ENCODE measurements at regions not wholly inside any gene's neighbourhood (a gene's known extent, or its start where the extent isn't known, plus 50 kb on each side); places are given as distances from the start of the nearest gene placed in this dataset.

DNA sequence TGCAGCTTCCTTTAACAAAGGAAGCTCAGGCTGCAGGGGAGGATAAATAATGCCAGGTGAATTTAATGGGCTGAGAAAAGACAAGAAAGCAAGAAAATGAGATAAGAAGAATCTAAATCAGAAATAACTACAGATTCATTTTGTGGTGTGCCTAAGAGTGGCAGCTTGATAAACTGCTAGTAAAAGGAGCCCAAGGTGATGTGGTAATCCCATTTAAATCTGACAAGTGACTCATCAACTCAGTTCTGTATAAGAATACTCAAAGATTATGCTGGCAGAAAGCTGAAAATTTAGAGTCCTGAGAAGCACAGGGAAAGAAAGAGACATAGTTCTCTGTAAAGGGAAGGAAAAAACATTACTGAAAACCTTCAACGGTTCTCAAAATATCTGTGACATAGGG lies 109.4 kb upstream of the PDE1C start:
- no peak overlapping the region for H3K9ac ChIP-seq (ENCODE audit: low read depth, low read length)

DNA sequence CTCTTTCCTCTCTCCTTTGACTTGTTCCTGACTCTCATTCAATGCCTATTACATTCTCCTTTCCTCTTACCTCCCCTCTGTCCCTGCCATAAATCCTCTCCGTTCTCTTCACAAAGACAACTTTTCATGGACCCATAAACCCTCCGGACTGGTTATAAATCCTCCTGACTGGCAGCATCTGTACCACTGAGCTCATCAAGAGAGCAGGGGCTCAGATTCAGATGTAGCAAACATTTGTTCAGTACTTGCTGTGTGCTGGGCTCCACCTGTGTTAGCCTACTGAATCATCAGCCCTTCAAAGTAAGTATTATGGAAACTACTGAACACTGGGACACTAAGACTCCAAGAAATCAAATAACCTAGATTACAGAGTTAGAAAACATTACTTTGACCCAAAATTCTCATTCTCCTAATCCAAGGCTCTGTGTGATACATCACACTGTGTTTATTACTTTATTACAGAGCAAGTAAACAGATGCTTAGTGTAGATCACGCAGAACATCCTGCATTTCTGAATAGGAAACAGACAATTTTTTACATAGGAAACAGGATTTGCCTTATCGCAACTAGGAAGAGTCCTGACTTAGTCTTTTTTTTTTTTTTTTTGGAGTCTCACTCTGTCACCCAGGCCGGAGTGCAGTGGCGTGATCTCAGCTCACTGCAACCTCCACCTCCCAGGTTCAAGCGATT lies 108.6 kb upstream of the PDE1C start:
- H3K27ac ChIP-seq (ENCODE audit: low read depth, low read length) = no peak overlapping the region
- no peak overlapping the region for H3K4me3 ChIP-seq (ENCODE audit: low read depth, low read length)
- H3K36me3 ChIP-seq (ENCODE audit: control insufficient read depth, insufficient read depth, low read length) = no peaks in the 10 kb centered on the region
- H3K4me1 ChIP-seq (ENCODE audit: control insufficient read depth, insufficient read depth, low read length) = no peaks in the 10 kb centered on the region
- no peak overlapping the region for H3K9ac ChIP-seq (ENCODE audit: low read depth, low read length)
- H3K27me3 ChIP-seq (ENCODE audit: control insufficient read depth, insufficient read depth, low read length) = no peaks in the 10 kb centered on the region
- H3K9me3 ChIP-seq (ENCODE audit: control insufficient read depth, insufficient read depth, low read length) = no peaks in the 10 kb centered on the region

More for the DNA sequence above, 109.4 kb upstream of the PDE1C start:
- H3K4me3 ChIP-seq (ENCODE audit: low read depth, low read length) = no peak overlapping the region
- H3K27me3 ChIP-seq (ENCODE audit: control insufficient read depth, insufficient read depth, low read length) = no peaks in the 10 kb centered on the region
- no peaks in the 10 kb centered on the region for H3K4me1 ChIP-seq (ENCODE audit: control insufficient read depth, insufficient read depth, low read length)
- H3K9me3 ChIP-seq (ENCODE audit: control insufficient read depth, insufficient read depth, low read length) = no peaks in the 10 kb centered on the region
- H3K27ac ChIP-seq (ENCODE audit: low read depth, low read length) = no peak overlapping the region
- no peaks in the 10 kb centered on the region for H3K36me3 ChIP-seq (ENCODE audit: control insufficient read depth, insufficient read depth, low read length)

DNA sequence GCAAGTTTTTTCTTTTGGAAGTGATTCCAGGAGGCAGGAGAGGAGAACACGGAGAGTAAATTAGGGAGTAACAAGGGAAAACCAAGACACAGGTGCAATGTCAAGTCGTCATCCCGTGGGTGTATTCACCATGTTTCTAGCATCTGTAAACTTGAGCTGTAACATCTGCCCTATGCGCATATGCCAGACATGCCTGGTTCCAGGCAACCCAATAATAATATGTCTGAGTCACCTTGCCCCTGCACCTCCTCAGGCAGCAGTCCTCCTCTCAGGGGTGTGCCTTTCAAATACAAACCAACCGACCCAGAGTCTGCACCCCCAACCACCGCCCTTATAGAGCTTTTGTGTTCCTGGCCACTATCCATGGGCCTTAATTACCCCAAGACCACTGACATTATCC lies 107.0 kb upstream of the PDE1C start:
- Histone ChIP-seq H3K4me3 (ENCODE audit: low read depth, low read length) (no peak overlapping the region), H3K9ac (ENCODE audit: low read depth, low read length) (no peak overlapping the region), H3K36me3 (ENCODE audit: control insufficient read depth, insufficient read depth, low read length) (no peaks in the 10 kb centered on the region), H3K27ac (ENCODE audit: low read depth, low read length) (no peak overlapping the region), H3K4me1 (ENCODE audit: control insufficient read depth, insufficient read depth, low read length) (no peaks in the 10 kb centered on the region), H3K9me3 (ENCODE audit: control insufficient read depth, insufficient read depth, low read length) (no peaks in the 10 kb centered on the region), H3K27me3 (ENCODE audit: control insufficient read depth, insufficient read depth, low read length) (no peaks in the 10 kb centered on the region)

DNA sequence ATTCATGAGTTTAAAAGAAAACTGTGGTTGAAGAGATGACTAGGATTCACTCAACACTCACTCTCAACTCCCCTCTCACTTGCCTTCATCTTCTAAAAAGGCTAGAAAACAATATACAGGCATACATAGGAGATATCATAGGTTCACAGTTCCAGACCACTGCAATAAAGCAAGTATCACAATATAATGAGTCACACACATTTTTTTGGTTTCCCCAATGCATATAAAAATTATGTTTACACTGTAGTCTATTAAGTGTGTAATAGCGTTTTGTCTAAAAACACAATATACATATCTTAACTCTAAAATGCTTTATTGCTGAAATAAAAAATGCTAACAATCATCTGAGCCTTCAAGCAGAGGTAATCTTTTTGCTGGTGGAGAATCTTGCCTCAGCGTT lies 104.9 kb upstream of the PDE1C start:
- H3K36me3 ChIP-seq (ENCODE audit: control insufficient read depth, insufficient read depth, low read length) = no peaks in the 10 kb centered on the region
- H3K9me3 ChIP-seq (ENCODE audit: control insufficient read depth, insufficient read depth, low read length) = no peaks in the 10 kb centered on the region
- no peak overlapping the region for H3K4me3 ChIP-seq (ENCODE audit: low read depth, low read length)
- no peaks in the 10 kb centered on the region for H3K4me1 ChIP-seq (ENCODE audit: control insufficient read depth, insufficient read depth, low read length)
- no peak overlapping the region for H3K27ac ChIP-seq (ENCODE audit: low read depth, low read length)
- no peak overlapping the region for H3K9ac ChIP-seq (ENCODE audit: low read depth, low read length)
- no peaks in the 10 kb centered on the region for H3K27me3 ChIP-seq (ENCODE audit: control insufficient read depth, insufficient read depth, low read length)

DNA sequence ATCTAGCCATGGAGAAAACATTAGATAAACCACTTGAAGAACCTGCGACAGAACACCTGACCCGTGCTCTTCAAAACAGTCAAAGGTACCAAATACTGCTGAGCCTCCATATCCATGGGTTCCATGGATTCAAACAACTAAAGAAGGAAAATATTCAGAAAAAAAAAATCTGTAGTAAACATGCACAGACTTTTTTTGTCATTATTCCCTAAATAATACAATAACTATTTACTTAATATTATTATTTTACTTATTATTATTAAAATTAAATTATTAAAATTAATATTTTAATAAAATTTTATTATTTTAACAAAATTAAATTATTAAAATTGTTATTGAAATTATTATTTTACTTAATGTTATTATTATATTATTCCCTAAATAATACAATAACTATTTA lies 101.0 kb upstream of the PDE1C start:
- Histone ChIP-seq H3K4me3 (ENCODE audit: low read depth, low read length) (no peak overlapping the region), H3K9me3 (ENCODE audit: control insufficient read depth, insufficient read depth, low read length) (no peaks in the 10 kb centered on the region), H3K27ac (ENCODE audit: low read depth, low read length) (no peak overlapping the region), H3K27me3 (ENCODE audit: control insufficient read depth, insufficient read depth, low read length) (no peaks in the 10 kb centered on the region), H3K36me3 (ENCODE audit: control insufficient read depth, insufficient read depth, low read length) (no peaks in the 10 kb centered on the region), H3K4me1 (ENCODE audit: control insufficient read depth, insufficient read depth, low read length) (no peaks in the 10 kb centered on the region), H3K9ac (ENCODE audit: low read depth, low read length) (no peak overlapping the region)

DNA sequence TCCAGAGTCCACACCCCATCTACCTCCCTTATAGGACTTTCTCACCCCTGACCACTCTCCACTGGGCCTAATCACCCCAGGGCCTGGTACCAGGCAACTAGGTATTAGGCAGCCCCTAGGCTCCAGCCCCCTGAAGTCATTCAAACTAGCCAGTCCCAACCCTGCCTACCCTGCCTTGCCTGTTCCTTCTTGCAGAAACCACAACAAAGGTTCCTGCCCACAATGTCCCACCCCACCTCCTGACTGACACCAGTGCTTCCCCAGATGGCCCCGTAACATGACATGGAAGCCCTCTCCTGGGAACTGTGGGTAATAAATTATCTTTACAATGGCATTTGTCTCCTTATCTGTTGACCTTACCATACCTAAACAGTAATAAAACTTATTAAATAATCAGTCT lies 100.6 kb upstream of the PDE1C start:
- H3K4me1 ChIP-seq (ENCODE audit: control insufficient read depth, insufficient read depth, low read length) = no peaks in the 10 kb centered on the region
- no peak overlapping the region for H3K9ac ChIP-seq (ENCODE audit: low read depth, low read length)
- H3K36me3 ChIP-seq (ENCODE audit: control insufficient read depth, insufficient read depth, low read length) = no peaks in the 10 kb centered on the region
- H3K27me3 ChIP-seq (ENCODE audit: control insufficient read depth, insufficient read depth, low read length) = no peaks in the 10 kb centered on the region
- no peak overlapping the region for H3K27ac ChIP-seq (ENCODE audit: low read depth, low read length)
- no peak overlapping the region for H3K4me3 ChIP-seq (ENCODE audit: low read depth, low read length)
- H3K9me3 ChIP-seq (ENCODE audit: control insufficient read depth, insufficient read depth, low read length) = no peaks in the 10 kb centered on the region

DNA sequence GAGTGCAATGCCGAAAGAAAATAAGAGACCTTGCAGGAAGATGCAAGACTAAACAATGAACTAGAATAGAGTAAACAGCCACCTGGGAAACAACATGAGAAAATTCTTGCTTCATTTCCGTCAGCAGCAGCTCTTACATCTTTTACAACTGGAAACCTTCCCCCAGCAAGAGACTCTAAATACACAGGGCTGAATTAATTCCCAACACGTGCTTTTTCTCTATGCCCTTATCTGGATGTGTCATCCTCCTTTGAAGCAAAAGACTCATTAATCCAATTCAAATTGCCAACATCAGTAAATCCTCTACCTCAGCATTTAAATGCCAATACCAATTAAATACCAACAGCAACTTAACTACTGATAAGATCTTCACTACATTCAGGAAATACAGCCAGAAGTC lies 99.0 kb upstream of the PDE1C start:
- H3K36me3 ChIP-seq (ENCODE audit: control insufficient read depth, insufficient read depth, low read length) = no peaks in the 10 kb centered on the region
- H3K27me3 ChIP-seq (ENCODE audit: control insufficient read depth, insufficient read depth, low read length) = no peaks in the 10 kb centered on the region
- H3K4me3 ChIP-seq (ENCODE audit: low read depth, low read length) = no peak overlapping the region
- H3K9ac ChIP-seq (ENCODE audit: low read depth, low read length) = no peak overlapping the region
- no peak overlapping the region for H3K27ac ChIP-seq (ENCODE audit: low read depth, low read length)
- no peaks in the 10 kb centered on the region for H3K9me3 ChIP-seq (ENCODE audit: control insufficient read depth, insufficient read depth, low read length)
- H3K4me1 ChIP-seq (ENCODE audit: control insufficient read depth, insufficient read depth, low read length) = no peaks in the 10 kb centered on the region

DNA sequence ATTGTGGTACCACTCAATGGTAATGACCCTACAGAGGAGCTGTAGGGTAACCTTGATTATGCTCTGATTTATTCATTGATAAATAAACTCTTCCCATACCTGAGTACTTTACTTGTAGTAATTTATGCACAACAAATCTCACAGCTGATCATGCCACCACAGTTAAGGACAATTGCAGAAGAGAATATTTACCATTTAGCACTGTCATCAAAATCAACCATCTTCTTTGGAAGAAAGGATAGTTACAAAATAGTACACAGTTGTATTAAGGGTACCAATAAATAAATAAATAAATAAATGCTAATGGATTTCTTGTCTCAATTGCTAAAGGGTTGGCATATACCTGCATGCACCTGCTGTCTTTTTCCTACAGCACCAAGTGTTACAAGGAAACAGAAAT lies 97.6 kb upstream of the PDE1C start:
- H3K27ac ChIP-seq (ENCODE audit: low read depth, low read length) = no peak overlapping the region
- H3K4me1 ChIP-seq (ENCODE audit: control insufficient read depth, insufficient read depth, low read length) = 0 out of 2 replicates have a peak, but pooled peaks cover 10% of the 10 kb centered on the region
- no peaks in the 10 kb centered on the region for H3K36me3 ChIP-seq (ENCODE audit: control insufficient read depth, insufficient read depth, low read length)

DNA sequence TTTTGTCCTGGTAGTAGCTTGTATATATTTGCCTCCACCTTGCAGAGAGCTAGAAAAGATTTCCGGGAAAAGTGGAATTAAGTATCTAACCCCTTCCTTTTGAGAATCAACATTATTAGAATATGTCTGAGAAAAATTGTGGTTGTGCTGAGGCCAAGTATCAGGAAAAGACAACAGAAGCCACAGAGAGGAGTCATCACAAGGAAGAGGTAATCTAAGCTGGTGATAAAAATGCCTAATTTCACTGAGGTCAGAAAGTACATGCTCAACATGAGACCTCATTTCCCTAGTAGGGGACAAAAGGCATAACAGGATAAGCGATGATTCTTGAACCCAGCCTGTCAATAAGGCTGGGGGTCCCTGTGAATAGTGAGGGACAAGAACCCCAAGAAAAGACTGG lies 97.0 kb upstream of the PDE1C start:
- Histone ChIP-seq H3K9me3 (ENCODE audit: control insufficient read depth, insufficient read depth, low read length) (no peaks in the 10 kb centered on the region), H3K36me3 (ENCODE audit: control insufficient read depth, insufficient read depth, low read length) (no peaks in the 10 kb centered on the region), H3K27ac (ENCODE audit: low read depth, low read length) (no peak overlapping the region), H3K4me1 (ENCODE audit: control insufficient read depth, insufficient read depth, low read length) (0 out of 2 replicates have a peak, but pooled peaks cover 10% of the 10 kb centered on the region), H3K27me3 (ENCODE audit: control insufficient read depth, insufficient read depth, low read length) (no peaks in the 10 kb centered on the region), H3K4me3 (ENCODE audit: low read depth, low read length) (no peak overlapping the region), H3K9ac (ENCODE audit: low read depth, low read length) (no peak overlapping the region)

More for the DNA sequence above, 97.6 kb upstream of the PDE1C start:
- no peaks in the 10 kb centered on the region for H3K9me3 ChIP-seq (ENCODE audit: control insufficient read depth, insufficient read depth, low read length)
- no peak overlapping the region for H3K4me3 ChIP-seq (ENCODE audit: low read depth, low read length)
- no peaks in the 10 kb centered on the region for H3K27me3 ChIP-seq (ENCODE audit: control insufficient read depth, insufficient read depth, low read length)
- H3K9ac ChIP-seq (ENCODE audit: low read depth, low read length) = no peak overlapping the region

DNA sequence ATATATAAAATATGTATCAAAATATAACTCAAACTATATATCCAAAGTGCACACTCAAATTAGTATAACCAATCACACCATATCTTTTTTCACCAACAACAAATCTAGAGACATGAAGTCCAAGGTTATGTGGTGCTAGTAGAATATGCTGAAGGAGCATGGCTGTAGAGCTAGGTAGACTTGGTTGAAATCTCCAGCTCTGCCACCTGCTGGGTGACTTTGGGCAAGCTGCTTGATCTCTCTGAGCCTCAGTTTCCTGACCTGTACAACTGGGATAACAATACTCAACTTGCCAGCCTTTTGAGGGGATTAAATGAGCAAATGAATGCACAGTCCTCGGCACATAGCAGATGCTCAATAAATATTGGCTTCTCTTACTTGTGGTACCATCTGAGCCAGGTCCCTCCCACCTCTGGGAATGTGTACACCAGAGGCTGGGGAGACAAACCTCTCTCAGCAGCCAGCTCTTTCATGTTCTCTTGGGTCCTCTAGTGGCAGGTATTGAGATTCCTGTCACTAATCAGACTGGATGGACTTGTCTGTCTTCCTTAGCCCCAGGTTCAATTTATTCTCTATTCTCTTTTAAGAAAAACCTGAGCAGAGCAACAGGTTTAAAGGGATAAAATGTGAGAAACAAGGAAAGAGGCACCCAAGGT lies 94.3 kb upstream of the PDE1C start:
- Histone ChIP-seq H3K27me3 (ENCODE audit: control insufficient read depth, insufficient read depth, low read length) (no peaks in the 10 kb centered on the region), H3K9ac (ENCODE audit: low read depth, low read length) (no peak overlapping the region), H3K9me3 (ENCODE audit: control insufficient read depth, insufficient read depth, low read length) (no peaks in the 10 kb centered on the region), H3K36me3 (ENCODE audit: control insufficient read depth, insufficient read depth, low read length) (no peaks in the 10 kb centered on the region), H3K4me3 (ENCODE audit: low read depth, low read length) (no peak overlapping the region), H3K27ac (ENCODE audit: low read depth, low read length) (no peak overlapping the region), H3K4me1 (ENCODE audit: control insufficient read depth, insufficient read depth, low read length) (0 out of 2 replicates have a peak, but pooled peaks cover 10% of the 10 kb centered on the region)

DNA sequence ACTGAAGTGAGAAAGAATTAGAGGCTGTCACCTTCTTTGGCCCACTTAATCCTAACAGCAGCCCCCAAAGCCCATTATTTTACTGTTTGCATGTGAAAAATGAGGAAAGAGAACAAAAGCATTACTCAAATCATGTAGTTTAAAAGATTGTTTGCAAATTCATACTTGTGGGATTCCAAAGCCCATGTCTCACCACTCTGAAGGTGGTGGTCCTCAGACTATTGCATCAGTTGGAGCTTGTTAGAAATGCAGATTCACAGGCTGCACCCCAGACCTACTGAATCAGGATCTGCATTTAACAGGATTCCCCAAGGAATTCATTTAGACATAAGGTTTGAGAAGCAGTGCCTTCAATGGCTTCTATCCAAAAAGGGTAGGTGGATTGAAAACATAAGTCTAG lies 93.7 kb upstream of the PDE1C start:
- no peaks in the 10 kb centered on the region for H3K9me3 ChIP-seq (ENCODE audit: control insufficient read depth, insufficient read depth, low read length)
- 0 out of 2 replicates have a peak, but pooled peaks cover 10% of the 10 kb centered on the region for H3K4me1 ChIP-seq (ENCODE audit: control insufficient read depth, insufficient read depth, low read length)
- no peak overlapping the region for H3K9ac ChIP-seq (ENCODE audit: low read depth, low read length)
- no peaks in the 10 kb centered on the region for H3K27me3 ChIP-seq (ENCODE audit: control insufficient read depth, insufficient read depth, low read length)
- no peaks in the 10 kb centered on the region for H3K36me3 ChIP-seq (ENCODE audit: control insufficient read depth, insufficient read depth, low read length)
- no peak overlapping the region for H3K27ac ChIP-seq (ENCODE audit: low read depth, low read length)
- H3K4me3 ChIP-seq (ENCODE audit: low read depth, low read length) = no peak overlapping the region

All from HUES48 (cell line).